CD4-positive, alpha-beta T cell (primary cell): ENCODE measurements at regions not wholly inside any gene's neighbourhood (a gene's known extent, or its start where the extent isn't known, plus 50 kb on each side); places are given as distances from the start of the nearest gene placed in this dataset.

Experiments
- ATAC-seq: fragments of 200-7000 bp; cut with Tn5 transposase; one replicate; pipeline ENCODE4 v1.10.0; 2022; ENCODE audit warnings: mild to moderate bottlenecking; ENCODE audit not compliant: poor library complexity
- CTCF ChIA-PET: fragments of 350-600 bp; sonication (Branson Sonifier 250); formaldehyde crosslinking; loops from one replicate; lab custom pipeline; 2021; ENCODE audit warnings: antibody characterized with exemption, inconsistent platforms; lab: Charles Lee
- POLR2A ChIA-PET: fragments of 350-600 bp; sonication (Branson Sonifier 250); formaldehyde crosslinking; loops from one replicate; lab custom pipeline; 2021; ENCODE audit warnings: antibody characterized with exemption, inconsistent platforms; lab: Charles Lee
- DNase-seq, 14 experiments: peaks; one replicate each; pipeline ENCODE4 v3.0.0-alpha.2; 2013 to 2020; ENCODE audit warnings: mixed read lengths in 2 of 14
- H3K27ac ChIP-seq, 2 donors: one replicate each; pipeline versions ENCODE4 v1.5.1 to v1.7.0; 2013; ENCODE audit warnings: low read length in 2 of 2, low read depth in 1 of 2, mild to moderate bottlenecking in 1 of 2
- H3K27me3 ChIP-seq, 2 experiments: 1 replicate in 1 of 2; 2 replicates in 1 of 2; pipeline versions ENCODE4 v1.6.1 to v1.7.0; 2013; ENCODE audit warnings: low read length in 2 of 2, control low read depth in 1 of 2, mild to moderate bottlenecking in 1 of 2, moderate library complexity in 1 of 2; ENCODE audit not compliant: insufficient read depth in 2 of 2, control insufficient read depth in 1 of 2
- H3K36me3 ChIP-seq: one replicate; pipeline ENCODE4 v1.6.1; 2013; ENCODE audit warnings: low read length, control low read depth; ENCODE audit not compliant: insufficient read depth
- H3K4me1 ChIP-seq: one replicate; pipeline ENCODE4 v1.6.1; 2013; ENCODE audit warnings: low read length, control low read depth; ENCODE audit not compliant: insufficient read depth
- H3K4me3 ChIP-seq: one replicate; pipeline ENCODE4 v1.5.1; 2013; ENCODE audit warnings: mild to moderate bottlenecking, low read length, moderate library complexity
- H3K9me3 ChIP-seq, 2 experiments: 1 replicate in 1 of 2; 2 replicates in 1 of 2; pipeline versions ENCODE4 v1.6.1 to v1.7.0; 2013; ENCODE audit warnings: low read length in 2 of 2, mild to moderate bottlenecking in 2 of 2, control low read depth in 1 of 2, moderate library complexity in 1 of 2; ENCODE audit not compliant: control insufficient read depth in 1 of 2, insufficient read depth in 1 of 2
- H3K27ac Mint-ChIP-seq: one replicate; pipeline ENCODE4 v1.8.0; 2020; ENCODE audit warnings: mixed read lengths
- H3K27me3 Mint-ChIP-seq: one replicate; pipeline ENCODE4 v1.8.0; 2021; ENCODE audit warnings: mixed read lengths
- H3K36me3 Mint-ChIP-seq: one replicate; pipeline ENCODE4 v1.8.0; 2021; ENCODE audit warnings: low read depth, mixed read lengths
- H3K4me1 Mint-ChIP-seq: one replicate; pipeline ENCODE4 v1.8.0; 2021; ENCODE audit warnings: low read depth, mixed read lengths
- H3K4me3 Mint-ChIP-seq: one replicate; pipeline ENCODE4 v1.8.0; 2020; ENCODE audit warnings: mild to moderate bottlenecking, mixed read lengths
- H3K9me3 Mint-ChIP-seq: one replicate; pipeline ENCODE4 v1.8.0; 2020; ENCODE audit warnings: mixed read lengths
- intact Hi-C, 2 experiments: fragments of 100-400 bp; cut with DNase I in 1 of 2; cut with micrococcal nuclease in 1 of 2; formaldehyde crosslinking; loops; one replicate each; pipeline versions ENCODE4 v1.15.1 to v1.9.0; 2023 to 2025; cut with DNase I, micrococcal nuclease
- TF ChIP-seq, protein P1 (sequence below): fragments of 200-600 bp; IDR thresholded peaks from one replicate; pipeline ENCODE4 v1.8.0; 2022; ENCODE audit warnings: antibody characterized with exemption, mild to moderate bottlenecking

DNA sequence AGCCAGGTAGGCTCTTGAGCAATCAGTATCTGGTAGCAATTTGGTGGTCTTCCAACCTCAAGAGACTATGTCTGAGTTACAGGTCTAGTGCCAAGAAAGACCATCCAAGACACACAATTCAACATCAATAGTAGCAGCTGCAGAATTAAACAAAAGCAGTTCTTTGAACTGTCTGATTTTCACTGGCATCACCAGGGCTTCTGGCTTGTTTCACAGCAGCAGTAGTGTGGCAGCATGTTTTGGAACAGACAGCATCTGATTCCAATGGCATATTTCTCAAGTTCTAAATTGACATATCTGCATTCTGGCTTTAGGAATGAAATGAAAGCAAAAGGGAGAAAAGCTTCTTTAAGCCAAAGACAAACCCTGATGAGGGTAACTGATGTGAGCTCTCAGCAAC is 334.7 kb upstream of the PRMT6 start:
- ChIA-PET POLR2A (no interaction called here), CTCF (no interaction called here)
- H3K4me3 ChIP-seq: no peak overlapping the region
- DNase-seq (no peak), ATAC-seq (no peak)
- no peak overlapping the region for H3K27ac ChIP-seq
- no peaks in the 10 kb centered on the region for H3K4me1 ChIP-seq
- TF ChIP-seq, protein P1, sequence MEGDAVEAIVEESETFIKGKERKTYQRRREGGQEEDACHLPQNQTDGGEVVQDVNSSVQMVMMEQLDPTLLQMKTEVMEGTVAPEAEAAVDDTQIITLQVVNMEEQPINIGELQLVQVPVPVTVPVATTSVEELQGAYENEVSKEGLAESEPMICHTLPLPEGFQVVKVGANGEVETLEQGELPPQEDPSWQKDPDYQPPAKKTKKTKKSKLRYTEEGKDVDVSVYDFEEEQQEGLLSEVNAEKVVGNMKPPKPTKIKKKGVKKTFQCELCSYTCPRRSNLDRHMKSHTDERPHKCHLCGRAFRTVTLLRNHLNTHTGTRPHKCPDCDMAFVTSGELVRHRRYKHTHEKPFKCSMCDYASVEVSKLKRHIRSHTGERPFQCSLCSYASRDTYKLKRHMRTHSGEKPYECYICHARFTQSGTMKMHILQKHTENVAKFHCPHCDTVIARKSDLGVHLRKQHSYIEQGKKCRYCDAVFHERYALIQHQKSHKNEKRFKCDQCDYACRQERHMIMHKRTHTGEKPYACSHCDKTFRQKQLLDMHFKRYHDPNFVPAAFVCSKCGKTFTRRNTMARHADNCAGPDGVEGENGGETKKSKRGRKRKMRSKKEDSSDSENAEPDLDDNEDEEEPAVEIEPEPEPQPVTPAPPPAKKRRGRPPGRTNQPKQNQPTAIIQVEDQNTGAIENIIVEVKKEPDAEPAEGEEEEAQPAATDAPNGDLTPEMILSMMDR: no peak
- no peaks in the 10 kb centered on the region for H3K27me3 ChIP-seq
- H3K9me3 Mint-ChIP-seq: peaks cover 5% of the 10 kb centered on the region
- no peaks in the 10 kb centered on the region for H3K4me1 Mint-ChIP-seq
- H3K27me3 Mint-ChIP-seq: no peaks in the 10 kb centered on the region
- H3K9me3 ChIP-seq: peaks cover 0 to 4% of the 10 kb centered on the region in 2 experiments
- no peaks in the 10 kb centered on the region for H3K36me3 ChIP-seq
- intact Hi-C loops: no loop called here
- no peaks in the 10 kb centered on the region for H3K36me3 Mint-ChIP-seq
- H3K4me3 Mint-ChIP-seq: no peak overlapping the region
- no peak overlapping the region for H3K27ac Mint-ChIP-seq

DNA sequence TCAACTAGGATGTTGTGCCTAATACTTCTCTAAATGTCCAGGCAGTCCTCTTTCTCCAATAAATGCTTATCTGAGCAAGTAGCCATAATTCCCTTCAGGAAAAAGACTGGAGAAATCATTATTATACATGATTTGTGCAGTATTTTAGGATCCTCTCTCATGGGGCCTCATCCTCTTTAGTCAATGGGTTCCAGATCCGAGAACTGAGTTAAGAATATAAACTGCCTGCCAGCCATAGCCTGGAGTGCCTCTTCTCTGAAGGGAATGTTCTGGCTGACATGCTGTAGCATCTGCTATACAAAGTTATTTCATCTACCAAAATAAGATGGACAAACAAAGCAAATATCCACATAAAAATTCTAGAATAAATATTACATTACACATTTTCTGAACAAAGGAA is 334.0 kb upstream of the PRMT6 start:
- TF ChIP-seq, protein P1: no peak
- no peak for DNase-seq
- no peak for ATAC-seq
- Histone ChIP-seq H3K36me3 (no peaks in the 10 kb centered on the region), H3K9me3 (peaks cover 0 to 4% of the 10 kb centered on the region in 2 experiments), H3K27me3 (no peaks in the 10 kb centered on the region), H3K4me1 (no peaks in the 10 kb centered on the region), H3K4me3 (no peak overlapping the region), H3K27ac (no peak overlapping the region)
- ChIA-PET CTCF (no interaction called here), POLR2A (no interaction called here)
- Mint-ChIP-seq H3K4me1 (no peaks in the 10 kb centered on the region), H3K9me3 (peaks cover 5% of the 10 kb centered on the region), H3K27me3 (no peaks in the 10 kb centered on the region), H3K4me3 (no peak overlapping the region), H3K36me3 (no peaks in the 10 kb centered on the region), H3K27ac (no peak overlapping the region)
- intact Hi-C loops: no loop called here

DNA sequence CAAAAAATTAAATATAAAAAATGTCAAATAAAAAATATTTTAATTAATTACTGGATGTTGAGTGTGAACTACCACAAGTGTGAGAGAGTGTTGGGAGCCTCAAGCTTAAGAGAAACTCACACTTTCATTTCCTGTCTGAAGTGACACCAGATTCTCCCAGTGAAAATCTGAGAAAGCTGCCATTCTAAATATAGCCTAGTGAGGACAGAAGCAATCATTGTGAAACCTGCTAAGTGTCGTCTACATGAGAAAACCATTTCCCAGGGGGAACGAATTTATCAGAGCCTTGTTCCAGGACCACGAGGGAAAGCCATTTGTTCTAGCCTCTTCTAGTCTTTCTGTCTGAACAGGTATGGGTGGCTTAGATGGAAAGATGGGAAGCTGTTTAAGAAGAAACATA is 329.3 kb upstream of the PRMT6 start:
- Histone ChIP-seq H3K4me3 (no peak overlapping the region), H3K9me3 (no peaks in the 10 kb centered on the region), H3K36me3 (no peaks in the 10 kb centered on the region), H3K27me3 (no peaks in the 10 kb centered on the region), H3K27ac (no peak overlapping the region), H3K4me1 (no peaks in the 10 kb centered on the region)
- ChIA-PET CTCF (no interaction called here), POLR2A (no interaction called here)
- Mint-ChIP-seq H3K9me3 (peaks cover 7% of the 10 kb centered on the region), H3K27me3 (no peaks in the 10 kb centered on the region), H3K4me3 (no peak overlapping the region), H3K27ac (no peak overlapping the region), H3K36me3 (no peaks in the 10 kb centered on the region), H3K4me1 (no peaks in the 10 kb centered on the region)
- ATAC-seq: no peak
- no peak for DNase-seq
- intact Hi-C loops: no loop called here
- TF ChIP-seq, protein P1: no peak
